Omental fat pad (tissue), 3 donors: ENCODE measurements at regions not wholly inside any gene's neighbourhood (a gene's known extent, or its start where the extent isn't known, plus 50 kb on each side); places are given as distances from the start of the nearest gene placed in this dataset.
A peak's percentile ranks its signal among the peaks of the same experiment; 100 is the strongest.

Source experiments
- ATAC-seq: fragments of 150-250 bp; one replicate; pipeline ENCODE4 v1.9.1; 2016; ENCODE audit warnings: mild to moderate bottlenecking, moderate library complexity; ENCODE audit not compliant: low FRiP score
- DNase-seq: peaks from one replicate; pipeline ENCODE4 v3.0.0-alpha.2; 2019; ENCODE audit warnings: low spot score
- TF ChIP-seq, protein P1 (sequence below), 3 donors: fragments of 450-650 bp; IDR thresholded peaks; one replicate each; pipeline ENCODE4 v1.5.1; 2016 to 2017; ENCODE audit warnings: antibody characterized with exemption in 3 of 3, mild to moderate bottlenecking in 3 of 3, moderate library complexity in 2 of 3

- DNase-seq, result no peak
- ATAC-seq, result no peak
- TF ChIP-seq, protein P1, sequence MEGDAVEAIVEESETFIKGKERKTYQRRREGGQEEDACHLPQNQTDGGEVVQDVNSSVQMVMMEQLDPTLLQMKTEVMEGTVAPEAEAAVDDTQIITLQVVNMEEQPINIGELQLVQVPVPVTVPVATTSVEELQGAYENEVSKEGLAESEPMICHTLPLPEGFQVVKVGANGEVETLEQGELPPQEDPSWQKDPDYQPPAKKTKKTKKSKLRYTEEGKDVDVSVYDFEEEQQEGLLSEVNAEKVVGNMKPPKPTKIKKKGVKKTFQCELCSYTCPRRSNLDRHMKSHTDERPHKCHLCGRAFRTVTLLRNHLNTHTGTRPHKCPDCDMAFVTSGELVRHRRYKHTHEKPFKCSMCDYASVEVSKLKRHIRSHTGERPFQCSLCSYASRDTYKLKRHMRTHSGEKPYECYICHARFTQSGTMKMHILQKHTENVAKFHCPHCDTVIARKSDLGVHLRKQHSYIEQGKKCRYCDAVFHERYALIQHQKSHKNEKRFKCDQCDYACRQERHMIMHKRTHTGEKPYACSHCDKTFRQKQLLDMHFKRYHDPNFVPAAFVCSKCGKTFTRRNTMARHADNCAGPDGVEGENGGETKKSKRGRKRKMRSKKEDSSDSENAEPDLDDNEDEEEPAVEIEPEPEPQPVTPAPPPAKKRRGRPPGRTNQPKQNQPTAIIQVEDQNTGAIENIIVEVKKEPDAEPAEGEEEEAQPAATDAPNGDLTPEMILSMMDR (IDR thresholded peaks at IDR 0.05), result no peak
These were observed 87.6 kb downstream of the NCR2 start for GRCh38 chr6:41423002-41423401.

GRCh38 chr6:41424370-41425058 lies 89.1 kb downstream of the NCR2 start:
- ATAC-seq, result no peak

DNA sequence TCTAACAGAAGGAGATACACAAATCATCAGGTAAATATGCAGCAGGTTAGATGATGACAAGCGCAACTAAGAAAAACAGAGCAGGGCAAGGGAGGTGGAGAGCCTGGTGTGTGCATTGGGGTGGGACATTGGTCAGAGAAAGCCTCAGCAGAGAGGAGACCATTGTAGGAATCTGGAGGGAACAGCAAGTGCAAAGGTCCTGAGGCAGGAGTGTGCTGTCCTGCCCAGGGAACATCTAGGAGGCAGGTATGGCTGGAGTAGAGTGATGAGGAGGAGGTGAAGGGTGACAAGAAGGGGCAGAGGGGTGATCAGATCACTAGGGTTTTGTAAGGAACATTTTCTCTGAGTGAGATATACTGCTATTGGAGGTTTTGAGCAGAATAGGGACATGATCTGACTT lies 90.1 kb downstream of the NCR2 start:
- ATAC-seq (no peak), DNase-seq (no peak)
- TF ChIP-seq, protein P1 (IDR thresholded peaks at IDR 0.05), result no peak

More at GRCh38 chr6:41424370-41425058, 89.1 kb downstream of the NCR2 start:
- TF ChIP-seq, protein P1 (IDR thresholded peaks at IDR 0.05), result peak in 2 of 3 donors; percentile 40 to 56
- peak; percentile 95 for DNase-seq

DNA sequence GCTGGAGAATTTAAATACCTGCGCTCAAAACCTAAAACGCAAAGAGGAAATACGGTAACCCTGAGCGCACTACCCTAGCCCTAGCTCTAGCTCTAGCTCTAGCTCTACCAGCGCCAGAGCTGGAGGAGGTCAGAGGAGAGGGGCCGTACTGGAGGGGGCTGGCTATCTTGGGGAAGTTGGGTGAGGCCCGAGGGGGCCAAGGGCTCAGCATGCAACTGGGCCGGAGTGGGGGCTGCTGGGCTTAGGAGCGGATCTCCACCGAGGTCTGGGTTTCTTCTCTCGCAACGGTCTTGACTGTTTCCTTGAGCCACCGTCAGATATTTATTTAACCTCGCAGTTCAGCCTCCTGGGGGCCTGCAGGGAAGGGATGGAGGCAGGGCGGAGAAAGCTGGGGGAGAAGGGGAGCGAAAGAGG lies 91.0 kb downstream of the NCR2 start:
- TF ChIP-seq, protein P1 (IDR thresholded peaks at IDR 0.05), result no peak
- ATAC-seq (no peak), DNase-seq (no peak)

DNA sequence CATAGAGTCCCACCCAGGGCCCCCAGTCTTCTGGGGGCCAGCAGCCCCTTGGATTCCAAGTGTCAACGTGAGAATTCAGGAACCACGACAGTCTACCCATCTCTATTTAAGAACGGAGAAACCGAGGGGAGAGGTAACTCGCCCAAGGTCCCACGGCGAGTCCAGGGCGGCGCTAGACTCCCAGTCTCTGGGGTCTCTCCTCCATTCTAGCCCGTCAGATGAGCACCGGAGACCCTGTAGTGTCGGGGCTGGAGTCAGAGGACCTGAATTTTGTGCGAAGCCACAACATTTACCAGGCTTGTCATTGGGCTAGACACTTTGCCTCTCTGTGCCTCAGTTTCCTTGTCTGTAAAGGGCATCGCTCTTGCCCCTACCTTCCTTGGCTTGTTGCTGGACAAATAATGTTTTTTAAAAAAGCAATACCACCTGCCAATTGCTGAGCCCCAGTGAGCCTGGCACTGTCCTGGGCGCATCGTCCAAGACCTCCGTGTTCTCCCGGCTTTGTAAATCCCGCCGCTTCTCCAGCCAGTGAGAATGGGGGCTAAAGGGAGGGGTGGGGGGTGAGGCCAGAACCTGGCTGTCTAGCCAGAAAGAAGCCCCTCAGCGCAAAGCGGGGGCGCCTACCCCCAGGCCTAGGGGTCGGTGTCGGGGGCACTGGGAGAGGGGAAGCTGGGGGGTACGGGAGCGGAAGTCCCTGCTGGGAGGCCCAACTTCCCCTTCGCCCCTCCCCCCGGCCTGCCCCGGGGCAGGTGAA lies 91.7 kb downstream of the NCR2 start:
- ATAC-seq, result no peak
- DNase-seq, result no peak
- TF ChIP-seq, protein P1 (IDR thresholded peaks at IDR 0.05), result no peak

GRCh38 chr6:41427642-41428335 lies 92.4 kb downstream of the NCR2 start:
- DNase-seq (no peak), ATAC-seq (peak; percentile 55)
- TF ChIP-seq, protein P1 (IDR thresholded peaks at IDR 0.05), result no peak
